ENCODE measurements at regions not wholly inside any gene's neighbourhood (a gene's known extent, or its start where the extent isn't known, plus 50 kb on each side); places are given as distances from the start of the nearest gene placed in this dataset.

- H2AFZ ChIP-seq (ENCODE audit: low read depth), result no peak overlapping the region
- H3K9me3 ChIP-seq, result no peaks in the 10 kb centered on the region
- H3K9ac ChIP-seq, result no peak overlapping the region
- no peaks in the 10 kb centered on the region for H3K9me2 ChIP-seq
- no peaks in the 10 kb centered on the region for H3K79me2 ChIP-seq (ENCODE audit: insufficient read depth)
- no peak for DNase-seq
- H4K20me1 ChIP-seq (ENCODE audit: insufficient read depth), result no peaks in the 10 kb centered on the region
- POLR2A ChIA-PET, result no interaction called here
- no peaks in the 10 kb centered on the region for H3K27me3 ChIP-seq (ENCODE audit: insufficient read depth)
- TF ChIP-seq GATA2 (CRISPR knock-in tag; IDR thresholded peaks at IDR 0.05), result no peak
- no peak for TF ChIP-seq EP300 (IDR thresholded peaks at IDR 0.05; ENCODE audit: borderline replicate concordance in 1 of 2, low read depth in 1 of 2, low read length in 1 of 2)
- no peak for TF ChIP-seq ZBTB33 (IDR thresholded peaks at IDR 0.05; ENCODE audit: borderline replicate concordance, low read depth)
- TF ChIP-seq EZH2phosphoT487 (IDR thresholded peaks at IDR 0.05; ENCODE audit: borderline replicate concordance, low read depth), result no peak
- TF ChIP-seq PBX3 (IDR thresholded peaks at IDR 0.05), result no peak
- no peak for TF ChIP-seq NFIC (IDR thresholded peaks at IDR 0.05; ENCODE audit: borderline replicate concordance)
- TF ChIP-seq TCF12 (IDR thresholded peaks at IDR 0.05), result no peak
- TF ChIP-seq CHD2 (IDR thresholded peaks at IDR 0.05; ENCODE audit: low read length, partially characterized antibody), result no peak
- no peak for TF ChIP-seq RAD21 (IDR thresholded peaks at IDR 0.05; ENCODE audit: low read length)
- TF ChIP-seq, protein P1, sequence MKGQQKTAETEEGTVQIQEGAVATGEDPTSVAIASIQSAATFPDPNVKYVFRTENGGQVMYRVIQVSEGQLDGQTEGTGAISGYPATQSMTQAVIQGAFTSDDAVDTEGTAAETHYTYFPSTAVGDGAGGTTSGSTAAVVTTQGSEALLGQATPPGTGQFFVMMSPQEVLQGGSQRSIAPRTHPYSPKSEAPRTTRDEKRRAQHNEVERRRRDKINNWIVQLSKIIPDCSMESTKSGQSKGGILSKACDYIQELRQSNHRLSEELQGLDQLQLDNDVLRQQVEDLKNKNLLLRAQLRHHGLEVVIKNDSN (IDR thresholded peaks at IDR 0.05; ENCODE audit: borderline replicate concordance, low read depth), result no peak
- no peak for TF ChIP-seq MAX (IDR thresholded peaks at IDR 0.05; ENCODE audit: low read depth)
- H3K27ac ChIP-seq (ENCODE audit: low read depth in 2 of 2, low read length in 1 of 2), result no peak overlapping the region
- H3F3A ChIP-seq (replicated peaks; ENCODE audit: insufficient read depth), result no peaks in the 10 kb centered on the region
- no peaks in the 10 kb centered on the region for H3K4me1 ChIP-seq (ENCODE audit: control insufficient read depth in 1 of 2, insufficient read depth in 2 of 2, low read depth in 1 of 2, low read length in 1 of 2)
- H3K4me3 ChIP-seq (ENCODE audit: low read depth in 2 of 2, low read length in 1 of 2), result no peak overlapping the region
- no peak overlapping the region for H3K4me2 ChIP-seq
- CTCF ChIA-PET, result no interaction called here
- H3K36me3 ChIP-seq (replicated peaks in 1 of 2; ENCODE audit: control insufficient read depth in 1 of 2, insufficient read depth in 2 of 2, low read length in 1 of 2), result no peaks in the 10 kb centered on the region
Observed at GRCh38 chr1:212155219-212155618, 119.7 kb downstream of the DTL start.

GRCh38 chr1:212157252-212157651, 121.7 kb downstream of the DTL start:
- no peak for DNase-seq
- Histone ChIP-seq H3K4me1 (ENCODE audit: control insufficient read depth in 1 of 2, insufficient read depth in 2 of 2, low read depth in 1 of 2, low read length in 1 of 2) (peaks cover 2 to 3% of the 10 kb centered on the region in 2 experiments; a peak in 1 of 4 replicates), H3K9me2 (no peaks in the 10 kb centered on the region), H4K20me1 (ENCODE audit: insufficient read depth) (no peaks in the 10 kb centered on the region), H3K27ac (ENCODE audit: low read depth in 2 of 2, low read length in 1 of 2) (no peak overlapping the region), H3K9me3 (no peaks in the 10 kb centered on the region), H3K4me2 (no peak overlapping the region), H3K36me3 (replicated peaks in 1 of 2; ENCODE audit: control insufficient read depth in 1 of 2, insufficient read depth in 2 of 2, low read length in 1 of 2) (no peaks in the 10 kb centered on the region), H3K27me3 (ENCODE audit: insufficient read depth) (no peaks in the 10 kb centered on the region), H3K79me2 (ENCODE audit: insufficient read depth) (no peaks in the 10 kb centered on the region), H2AFZ (ENCODE audit: low read depth) (no peak overlapping the region), H3K9ac (no peak overlapping the region), H3K4me3 (ENCODE audit: low read depth in 2 of 2, low read length in 1 of 2) (no peak overlapping the region), H3F3A (replicated peaks; ENCODE audit: insufficient read depth) (peaks cover 4% of the 10 kb centered on the region)
- TF ChIP-seq YY1 (IDR thresholded peaks at IDR 0.05; ENCODE audit: low read depth), result no peak
- no peak for TF ChIP-seq EP300 (IDR thresholded peaks at IDR 0.05; ENCODE audit: borderline replicate concordance in 1 of 2, low read depth in 1 of 2, low read length in 1 of 2)
- no peak for TF ChIP-seq REST (IDR thresholded peaks at IDR 0.05; ENCODE audit: low read depth, low read length)
- TF ChIP-seq SMC3 (IDR thresholded peaks at IDR 0.05; ENCODE audit: low read depth, low read length), result no peak
- TF ChIP-seq RCOR1 (IDR thresholded peaks at IDR 0.05; ENCODE audit: low read length), result no peak
- TF ChIP-seq, protein P2, sequence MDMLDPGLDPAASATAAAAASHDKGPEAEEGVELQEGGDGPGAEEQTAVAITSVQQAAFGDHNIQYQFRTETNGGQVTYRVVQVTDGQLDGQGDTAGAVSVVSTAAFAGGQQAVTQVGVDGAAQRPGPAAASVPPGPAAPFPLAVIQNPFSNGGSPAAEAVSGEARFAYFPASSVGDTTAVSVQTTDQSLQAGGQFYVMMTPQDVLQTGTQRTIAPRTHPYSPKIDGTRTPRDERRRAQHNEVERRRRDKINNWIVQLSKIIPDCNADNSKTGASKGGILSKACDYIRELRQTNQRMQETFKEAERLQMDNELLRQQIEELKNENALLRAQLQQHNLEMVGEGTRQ (IDR thresholded peaks at IDR 0.05; ENCODE audit: borderline replicate concordance, low read depth, low read length), result no peak
- no peak for TF ChIP-seq TAF1 (IDR thresholded peaks at IDR 0.05; ENCODE audit: borderline replicate concordance, low read depth, low read length)
- TF ChIP-seq EZH2phosphoT487 (IDR thresholded peaks at IDR 0.05; ENCODE audit: borderline replicate concordance, low read depth), result no peak
- no peak for TF ChIP-seq SIN3A (IDR thresholded peaks at IDR 0.05; ENCODE audit: borderline replicate concordance, low read depth, low read length)
- ChIA-PET POLR2A (no interaction called here), CTCF (interaction anchor here (0.6 kb wide), 1 partner anchor 342 kb away, joined by 3 read pairs; no protein-coding TSS in a partner anchor)
- WGBS (ENCODE audit: low lambda C conversion rate), result 94% methylated on average over 6 of the region's 6 CpGs

All from SK-N-SH (cell line).